IMR-90 (cell line): ENCODE measurements at regions not wholly inside any gene's neighbourhood (a gene's known extent, or its start where the extent isn't known, plus 50 kb on each side); places are given as distances from the start of the nearest gene placed in this dataset.

Experiments used
- BHLHE40 ChIP-seq: fragments of 150-350 bp; IDR thresholded peaks from 2 replicates; pipeline ENCODE4 v1.6.1; 2016; ENCODE audit warnings: mild to moderate bottlenecking, low read depth, low read length
- CEBPB ChIP-seq: IDR thresholded peaks from 2 replicates; pipeline ENCODE4 v1.6.1; 2012; ENCODE audit warnings: low read depth, low read length, improper control_type of control experiment
- CTCF ChIP-seq: conservative IDR thresholded peaks from 2 replicates; pipeline ENCODE4 v1.5.1; 2012; ENCODE audit warnings: mild to moderate bottlenecking, low read depth, low read length, improper control_type of control experiment
- ELK1 ChIP-seq: fragments of 150-350 bp; IDR thresholded peaks from 2 replicates; pipeline ENCODE4 v1.6.1; 2016; ENCODE audit warnings: low read depth, mild to moderate bottlenecking, low read length, moderate library complexity, borderline replicate concordance
- MAFK ChIP-seq: IDR thresholded peaks from 2 replicates; pipeline ENCODE4 v1.6.1; 2012; ENCODE audit warnings: low read depth, low read length, improper control_type of control experiment
- MAZ ChIP-seq: IDR thresholded peaks from 2 replicates; pipeline ENCODE4 v1.6.1; 2012; ENCODE audit warnings: low read depth, mild to moderate bottlenecking, low read length, improper control_type of control experiment, moderate library complexity, borderline replicate concordance
- MXI1 ChIP-seq: IDR thresholded peaks from 2 replicates; pipeline ENCODE4 v1.6.1; 2012; ENCODE audit warnings: low read depth, mild to moderate bottlenecking, low read length, moderate library complexity, borderline replicate concordance
- NFE2L2 ChIP-seq: fragments of 150-350 bp; IDR thresholded peaks from 2 replicates; pipeline ENCODE4 v1.6.1; 2016; ENCODE audit warnings: low read depth, mild to moderate bottlenecking, low read length
- POLR2A ChIP-seq: IDR thresholded peaks from 2 replicates; pipeline ENCODE4 v1.6.1; 2012; ENCODE audit warnings: mild to moderate bottlenecking, low read depth, low read length
- RAD21 ChIP-seq: IDR thresholded peaks from 2 replicates; pipeline ENCODE4 v1.6.1; 2012; ENCODE audit warnings: low read length, improper control_type of control experiment
- RCOR1 ChIP-seq: IDR thresholded peaks from 2 replicates; pipeline ENCODE4 v1.6.1; 2012; ENCODE audit warnings: mild to moderate bottlenecking, low read length, improper control_type of control experiment; ENCODE audit not compliant: insufficient replicate concordance
- RFX5 ChIP-seq: IDR thresholded peaks from 2 replicates; pipeline ENCODE4 v1.8.0; 2012; ENCODE audit warnings: low read depth, mild to moderate bottlenecking, low read length, moderate library complexity
- SMC3 ChIP-seq: fragments of 150-350 bp; IDR thresholded peaks from 2 replicates; pipeline ENCODE4 v1.6.1; 2016; ENCODE audit warnings: low read depth, mild to moderate bottlenecking, antibody characterized with exemption, low read length, moderate library complexity
- USF2 ChIP-seq: fragments of 150-350 bp; IDR thresholded peaks from 2 replicates; pipeline ENCODE4 v1.6.1; 2017; ENCODE audit warnings: mild to moderate bottlenecking, antibody characterized with exemption, low read length, low read depth

GRCh38 chr1:29718791-29719190 lies 482.5 kb downstream of the PTPRU start:
- no peak for TF ChIP-seq CTCF
- TF ChIP-seq SMC3: no peak
- TF ChIP-seq MAFK: no peak
- TF ChIP-seq RFX5: no peak
- TF ChIP-seq CEBPB: no peak
- no peak for TF ChIP-seq POLR2A
- TF ChIP-seq RCOR1: no peak
- no peak for TF ChIP-seq RAD21
- TF ChIP-seq NFE2L2: no peak
- TF ChIP-seq ELK1: no peak
- no peak for TF ChIP-seq MAZ
- no peak for TF ChIP-seq MXI1
- TF ChIP-seq USF2: no peak
- TF ChIP-seq BHLHE40: no peak
